GM23338 (cell line): ENCODE measurements at regions not wholly inside any gene's neighbourhood (a gene's known extent, or its start where the extent isn't known, plus 50 kb on each side); places are given as distances from the start of the nearest gene placed in this dataset.

Source experiments
- CREB1 ChIP-seq: fragments of 250-450 bp; sonication (Bioruptor Pico); IDR thresholded peaks from 2 replicates; pipeline ENCODE4 v1.5.0; 2020; ENCODE audit warnings: low read depth, mild to moderate bottlenecking, moderate library complexity
- EZH2 ChIP-seq: fragments of 200-600 bp; sonication (generic); IDR thresholded peaks from one replicate; pipeline ENCODE4 v1.8.0; 2017; ENCODE audit warnings: antibody characterized with exemption, mild to moderate bottlenecking, low read depth; ENCODE audit not compliant: unreplicated experiment
- EZH2phosphoT487 ChIP-seq: fragments of 200-600 bp; sonication (generic); IDR thresholded peaks from one replicate; pipeline ENCODE4 v1.8.1; 2018; ENCODE audit warnings: antibody characterized with exemption; ENCODE audit not compliant: unreplicated experiment
- JUNB ChIP-seq: IDR thresholded peaks from one replicate; pipeline ENCODE4 v1.6.1; 2016; ENCODE audit warnings: antibody characterized with exemption; ENCODE audit not compliant: unreplicated experiment
- NANOG ChIP-seq: IDR thresholded peaks from 2 replicates; pipeline ENCODE4 v1.6.1; 2016; ENCODE audit warnings: antibody characterized with exemption, borderline replicate concordance
- POLR2AphosphoS5 ChIP-seq: IDR thresholded peaks from 2 replicates; pipeline ENCODE4 v1.6.1; 2016; ENCODE audit warnings: antibody characterized with exemption, low read depth
- STAT1 ChIP-seq: IDR thresholded peaks from one replicate; pipeline ENCODE4 v1.6.1; 2016; ENCODE audit warnings: antibody characterized with exemption; ENCODE audit not compliant: unreplicated experiment
- ZNF114 ChIP-seq: fragments of 250-450 bp; sonication (Bioruptor Pico); IDR thresholded peaks from 2 replicates; pipeline ENCODE4 v1.5.0; 2020; ENCODE audit warnings: mild to moderate bottlenecking, moderate library complexity
- ZNF331 ChIP-seq: fragments of 250-450 bp; sonication (Bioruptor Pico); IDR thresholded peaks from 2 replicates; pipeline ENCODE4 v1.5.0; 2020; ENCODE audit warnings: low read depth, mild to moderate bottlenecking, moderate library complexity
- TF ChIP-seq, protein P1 (sequence below), 2 experiments: fragments of 200-600 bp in 1 of 2; sonication (generic) in 1 of 2; conservative IDR thresholded peaks; 2 replicates each; pipeline versions ENCODE4 v1.5.1 to v1.6.1; 2016 to 2017; ENCODE audit warnings: antibody characterized with exemption in 2 of 2, low read depth in 2 of 2, mild to moderate bottlenecking in 2 of 2, moderate library complexity in 1 of 2
- TF ChIP-seq, protein P2 (sequence below): IDR thresholded peaks from one replicate; pipeline ENCODE4 v1.6.1; 2018; ENCODE audit warnings: antibody characterized with exemption; ENCODE audit not compliant: unreplicated experiment
- TF ChIP-seq, protein P3 (sequence below): IDR thresholded peaks from 2 replicates; pipeline ENCODE4 v1.6.1; 2016; ENCODE audit warnings: antibody characterized with exemption

DNA sequence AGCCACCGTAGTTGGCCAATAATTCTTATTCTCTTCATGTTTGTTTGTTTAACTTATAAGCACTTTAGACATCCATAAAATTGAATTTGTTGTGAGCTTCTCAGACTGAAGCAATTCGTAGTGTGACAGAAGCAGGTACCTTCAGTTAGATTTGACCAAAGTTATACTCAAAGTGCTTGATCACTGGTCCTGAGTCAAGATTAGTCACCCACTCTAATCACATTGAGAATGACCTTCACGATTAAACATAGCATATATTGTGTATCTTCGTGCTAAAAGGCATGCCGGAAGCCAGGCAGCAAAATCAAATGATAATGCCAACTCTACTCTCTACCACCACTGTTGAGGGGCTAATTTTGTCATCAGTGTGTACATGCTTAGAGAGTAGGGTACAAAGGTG is 763.7 kb upstream of the MBL2 start:
- TF ChIP-seq, protein P1, sequence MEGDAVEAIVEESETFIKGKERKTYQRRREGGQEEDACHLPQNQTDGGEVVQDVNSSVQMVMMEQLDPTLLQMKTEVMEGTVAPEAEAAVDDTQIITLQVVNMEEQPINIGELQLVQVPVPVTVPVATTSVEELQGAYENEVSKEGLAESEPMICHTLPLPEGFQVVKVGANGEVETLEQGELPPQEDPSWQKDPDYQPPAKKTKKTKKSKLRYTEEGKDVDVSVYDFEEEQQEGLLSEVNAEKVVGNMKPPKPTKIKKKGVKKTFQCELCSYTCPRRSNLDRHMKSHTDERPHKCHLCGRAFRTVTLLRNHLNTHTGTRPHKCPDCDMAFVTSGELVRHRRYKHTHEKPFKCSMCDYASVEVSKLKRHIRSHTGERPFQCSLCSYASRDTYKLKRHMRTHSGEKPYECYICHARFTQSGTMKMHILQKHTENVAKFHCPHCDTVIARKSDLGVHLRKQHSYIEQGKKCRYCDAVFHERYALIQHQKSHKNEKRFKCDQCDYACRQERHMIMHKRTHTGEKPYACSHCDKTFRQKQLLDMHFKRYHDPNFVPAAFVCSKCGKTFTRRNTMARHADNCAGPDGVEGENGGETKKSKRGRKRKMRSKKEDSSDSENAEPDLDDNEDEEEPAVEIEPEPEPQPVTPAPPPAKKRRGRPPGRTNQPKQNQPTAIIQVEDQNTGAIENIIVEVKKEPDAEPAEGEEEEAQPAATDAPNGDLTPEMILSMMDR (conservative IDR thresholded peaks at IDR 0.05; ENCODE audit: low read depth in 2 of 2), result no peak
- TF ChIP-seq, protein P2, sequence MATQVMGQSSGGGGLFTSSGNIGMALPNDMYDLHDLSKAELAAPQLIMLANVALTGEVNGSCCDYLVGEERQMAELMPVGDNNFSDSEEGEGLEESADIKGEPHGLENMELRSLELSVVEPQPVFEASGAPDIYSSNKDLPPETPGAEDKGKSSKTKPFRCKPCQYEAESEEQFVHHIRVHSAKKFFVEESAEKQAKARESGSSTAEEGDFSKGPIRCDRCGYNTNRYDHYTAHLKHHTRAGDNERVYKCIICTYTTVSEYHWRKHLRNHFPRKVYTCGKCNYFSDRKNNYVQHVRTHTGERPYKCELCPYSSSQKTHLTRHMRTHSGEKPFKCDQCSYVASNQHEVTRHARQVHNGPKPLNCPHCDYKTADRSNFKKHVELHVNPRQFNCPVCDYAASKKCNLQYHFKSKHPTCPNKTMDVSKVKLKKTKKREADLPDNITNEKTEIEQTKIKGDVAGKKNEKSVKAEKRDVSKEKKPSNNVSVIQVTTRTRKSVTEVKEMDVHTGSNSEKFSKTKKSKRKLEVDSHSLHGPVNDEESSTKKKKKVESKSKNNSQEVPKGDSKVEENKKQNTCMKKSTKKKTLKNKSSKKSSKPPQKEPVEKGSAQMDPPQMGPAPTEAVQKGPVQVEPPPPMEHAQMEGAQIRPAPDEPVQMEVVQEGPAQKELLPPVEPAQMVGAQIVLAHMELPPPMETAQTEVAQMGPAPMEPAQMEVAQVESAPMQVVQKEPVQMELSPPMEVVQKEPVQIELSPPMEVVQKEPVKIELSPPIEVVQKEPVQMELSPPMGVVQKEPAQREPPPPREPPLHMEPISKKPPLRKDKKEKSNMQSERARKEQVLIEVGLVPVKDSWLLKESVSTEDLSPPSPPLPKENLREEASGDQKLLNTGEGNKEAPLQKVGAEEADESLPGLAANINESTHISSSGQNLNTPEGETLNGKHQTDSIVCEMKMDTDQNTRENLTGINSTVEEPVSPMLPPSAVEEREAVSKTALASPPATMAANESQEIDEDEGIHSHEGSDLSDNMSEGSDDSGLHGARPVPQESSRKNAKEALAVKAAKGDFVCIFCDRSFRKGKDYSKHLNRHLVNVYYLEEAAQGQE, result no peak
- no peak for TF ChIP-seq POLR2AphosphoS5
- TF ChIP-seq CREB1 (CRISPR knock-in tag), result no peak
- TF ChIP-seq EZH2phosphoT487, result no peak
- TF ChIP-seq EZH2, result no peak
- no peak for TF ChIP-seq STAT1
- no peak for TF ChIP-seq ZNF114 (CRISPR knock-in tag)
- no peak for TF ChIP-seq NANOG
- TF ChIP-seq, protein P3, sequence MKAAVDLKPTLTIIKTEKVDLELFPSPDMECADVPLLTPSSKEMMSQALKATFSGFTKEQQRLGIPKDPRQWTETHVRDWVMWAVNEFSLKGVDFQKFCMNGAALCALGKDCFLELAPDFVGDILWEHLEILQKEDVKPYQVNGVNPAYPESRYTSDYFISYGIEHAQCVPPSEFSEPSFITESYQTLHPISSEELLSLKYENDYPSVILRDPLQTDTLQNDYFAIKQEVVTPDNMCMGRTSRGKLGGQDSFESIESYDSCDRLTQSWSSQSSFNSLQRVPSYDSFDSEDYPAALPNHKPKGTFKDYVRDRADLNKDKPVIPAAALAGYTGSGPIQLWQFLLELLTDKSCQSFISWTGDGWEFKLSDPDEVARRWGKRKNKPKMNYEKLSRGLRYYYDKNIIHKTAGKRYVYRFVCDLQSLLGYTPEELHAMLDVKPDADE, result no peak
- no peak for TF ChIP-seq ZNF331 (CRISPR knock-in tag)
- no peak for TF ChIP-seq JUNB
